Panc1 (cell line): ENCODE measurements at regions not wholly inside any gene's neighbourhood (a gene's known extent, or its start where the extent isn't known, plus 50 kb on each side); places are given as distances from the start of the nearest gene placed in this dataset.

Experiments
- ATAC-seq: fragments of 200-7000 bp; cut with Tn5 transposase; 2 replicates; pipeline ENCODE4 v1.9.1; 2020; ENCODE audit warnings: mild to moderate bottlenecking, moderate library complexity
- BruUV-seq: library from RNA; stranded (reverse); fragments of 400-500 nt; replicated peaks from 2 replicates; lab custom pipeline; 2021; lab: Mats Ljungman, UMichigan
- CTCF ChIA-PET: fragments of 300-600 bp; sonication (Branson Sonifier 250); formaldehyde crosslinking; loops from one replicate; lab custom pipeline; 2022; ENCODE audit warnings: antibody characterized with exemption; lab: Charles Lee
- POLR2A ChIA-PET: fragments of 300-600 bp; sonication (Branson Sonifier 250); formaldehyde crosslinking; loops from one replicate; lab custom pipeline; 2022; ENCODE audit warnings: antibody characterized with exemption; lab: Charles Lee
- DNase-seq: peaks from one replicate; pipeline ENCODE4 v3.0.0-alpha.2; 2010; ENCODE audit warnings: low read depth, low spot score
- H3K27ac ChIP-seq: 2 replicates; pipeline ENCODE4 v1.5.1; 2011; ENCODE audit warnings: mild to moderate bottlenecking, low read length, inconsistent platforms
- H3K27me3 ChIP-seq: fragments of 200-500 bp; sonication (Bioruptor generic); 2 replicates; pipeline ENCODE4 v1.6.0; 2014; ENCODE audit warnings: low read length, inconsistent platforms; ENCODE audit not compliant: control insufficient read depth, insufficient read depth
- H3K36me3 ChIP-seq: fragments of 200-500 bp; sonication (Bioruptor generic); 2 replicates; pipeline ENCODE4 v1.5.1; 2014; ENCODE audit warnings: inconsistent platforms, mild to moderate bottlenecking, low read length, moderate library complexity; ENCODE audit not compliant: control insufficient read depth, insufficient read depth
- H3K4me1 ChIP-seq: 2 replicates; pipeline ENCODE4 v1.5.1; 2011; ENCODE audit warnings: inconsistent platforms, mild to moderate bottlenecking, low read length, moderate library complexity; ENCODE audit not compliant: control insufficient read depth, insufficient read depth
- H3K4me3 ChIP-seq, 2 experiments: 2 replicates each; pipeline ENCODE4 v1.5.1; 2011 to 2012; ENCODE audit warnings: low read depth in 2 of 2, low read length in 2 of 2, mild to moderate bottlenecking in 2 of 2, inconsistent platforms in 1 of 2, moderate library complexity in 1 of 2
- H3K9me3 ChIP-seq: fragments of 200-500 bp; sonication (Bioruptor generic); 2 replicates; pipeline ENCODE4 v1.5.1; 2014; ENCODE audit warnings: low read depth, mild to moderate bottlenecking, inconsistent platforms, low read length, moderate library complexity; ENCODE audit not compliant: control insufficient read depth, insufficient read depth
- CTCF ChIP-seq: fragments of 450-650 bp; IDR thresholded peaks from 2 replicates; pipeline ENCODE4 v1.5.1; 2017; ENCODE audit warnings: mild to moderate bottlenecking
- POLR2AphosphoS5 ChIP-seq: IDR thresholded peaks from 2 replicates; pipeline ENCODE4 v1.6.1; 2012; ENCODE audit warnings: mild to moderate bottlenecking, low read depth, low read length, moderate library complexity
- REST ChIP-seq, 2 experiments: IDR thresholded peaks; 2 replicates each; pipeline ENCODE4 v1.6.1; 2011 to 2012; ENCODE audit warnings: low read depth in 2 of 2, control low read depth in 1 of 2, low read length in 1 of 2, mild to moderate bottlenecking in 1 of 2, moderate library complexity in 1 of 2; ENCODE audit not compliant: insufficient read depth in 1 of 2
- SIN3A ChIP-seq: IDR thresholded peaks from 2 replicates; pipeline ENCODE4 v1.6.1; 2012; ENCODE audit warnings: low read depth, mild to moderate bottlenecking, low read length, moderate library complexity, borderline replicate concordance; ENCODE audit not compliant: insufficient read depth
- TCF7L2 ChIP-seq: IDR thresholded peaks from 2 replicates; pipeline ENCODE4 v1.6.1; 2011; ENCODE audit warnings: mild to moderate bottlenecking, low read depth, low read length, inconsistent platforms
- in situ Hi-C: cut with HindIII; loops from 2 replicates; pipeline ENCODE4 v1.10.0; 2016; ENCODE audit warnings: low sequenced_read_pairs, low pct_unique_long_range_greater_than_20kb
- intact Hi-C: fragments of 100-400 bp; cut with micrococcal nuclease; formaldehyde crosslinking; loops from one replicate; pipeline ENCODE4 v1.10.0; 2022; ENCODE audit not compliant: unreplicated experiment

GRCh38 chr21:43271452-43272020 lies 102.7 kb downstream of the CRYAA start:
- no TSS peak for BruUV-seq
- CTCF ChIA-PET = no interaction called here
- DNase-seq (no peak), ATAC-seq (no peak)
- H3K36me3 ChIP-seq = no peaks in the 10 kb centered on the region
- no peaks in the 10 kb centered on the region for H3K4me1 ChIP-seq
- POLR2A ChIA-PET = interaction anchor here (0.6 kb wide), 1 partner anchor 595 kb away, joined by 11 read pairs; no protein-coding TSS in a partner anchor
- no peaks in the 10 kb centered on the region for H3K27me3 ChIP-seq
- H3K9me3 ChIP-seq = no peaks in the 10 kb centered on the region
- in situ Hi-C loops (no loop called here), intact Hi-C loops (no loop called here)
- no peak for TF ChIP-seq TCF7L2
- TF ChIP-seq SIN3A = no peak
- no peak for TF ChIP-seq CTCF
- TF ChIP-seq REST (IDR thresholded peaks at IDR 0.05; ENCODE audit: insufficient read depth in 1 of 2, low read depth in 2 of 2, low read length in 1 of 2) = no peak
- TF ChIP-seq POLR2AphosphoS5 = no peak
- no peak overlapping the region for H3K4me3 ChIP-seq
- H3K27ac ChIP-seq = no peak overlapping the region

- no peaks in the 10 kb centered on the region for H3K36me3 ChIP-seq
- POLR2A ChIA-PET = interaction anchor here (0.6 kb wide), 1 partner anchor 595 kb away, joined by 11 read pairs; no protein-coding TSS in a partner anchor
- H3K4me1 ChIP-seq = no peaks in the 10 kb centered on the region
- CTCF ChIA-PET = no interaction called here
- in situ Hi-C loops (no loop called here), intact Hi-C loops (no loop called here)
- no TSS peak for BruUV-seq
- DNase-seq (no peak), ATAC-seq (no peak)
- H3K27ac ChIP-seq = no peak overlapping the region
- TF ChIP-seq POLR2AphosphoS5 = no peak
- TF ChIP-seq TCF7L2 = no peak
- no peak for TF ChIP-seq SIN3A
- no peak for TF ChIP-seq CTCF
- TF ChIP-seq REST (IDR thresholded peaks at IDR 0.05; ENCODE audit: insufficient read depth in 1 of 2, low read depth in 2 of 2, low read length in 1 of 2) = no peak
- H3K27me3 ChIP-seq = no peaks in the 10 kb centered on the region
- H3K4me3 ChIP-seq = no peak overlapping the region
- H3K9me3 ChIP-seq = no peaks in the 10 kb centered on the region
Measured at GRCh38 chr21:43270800-43271301, 102.0 kb downstream of the CRYAA start.
